ENCODE measurements at regions not wholly inside any gene's neighbourhood (a gene's known extent, or its start where the extent isn't known, plus 50 kb on each side); places are given as distances from the start of the nearest gene placed in this dataset.

DNA sequence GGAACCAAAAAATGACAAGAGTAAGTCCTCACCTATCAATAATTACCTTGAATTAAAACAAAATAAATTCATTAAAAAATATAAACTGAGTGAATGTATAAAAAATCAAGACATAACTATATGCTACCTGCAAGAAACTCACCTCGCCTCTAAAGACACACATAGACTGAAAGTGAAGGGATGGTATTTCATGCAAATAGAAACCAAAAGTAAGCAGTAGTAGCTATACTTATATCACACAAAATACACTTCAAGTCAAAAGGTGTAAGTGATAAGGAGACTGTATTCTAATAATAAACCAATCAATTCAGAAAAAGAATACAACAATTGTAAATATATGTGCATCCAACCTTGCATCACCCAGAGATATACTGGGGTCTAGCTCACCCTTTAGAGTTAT, 332.6 kb downstream of the SH2D4B start:
- no peak overlapping the region for H3K9ac ChIP-seq (ENCODE audit: control insufficient read depth, insufficient read depth, low read length)
- peak; percentile 96 for ATAC-seq
- H3K27me3 ChIP-seq (replicated peaks in 1 of 2; ENCODE audit: control insufficient read depth in 2 of 2, insufficient read depth in 2 of 2, low read length in 1 of 2): no peaks in the 10 kb centered on the region
- H3K9me3 ChIP-seq (replicated peaks; ENCODE audit: control insufficient read depth, insufficient read depth, low read length): no peaks in the 10 kb centered on the region; the same call in 2 of the 3 replicates
- no peak for TF ChIP-seq SMAD1 (IDR thresholded peaks at IDR 0.05; ENCODE audit: low read depth, partially characterized antibody)
- TF ChIP-seq, protein P1, sequence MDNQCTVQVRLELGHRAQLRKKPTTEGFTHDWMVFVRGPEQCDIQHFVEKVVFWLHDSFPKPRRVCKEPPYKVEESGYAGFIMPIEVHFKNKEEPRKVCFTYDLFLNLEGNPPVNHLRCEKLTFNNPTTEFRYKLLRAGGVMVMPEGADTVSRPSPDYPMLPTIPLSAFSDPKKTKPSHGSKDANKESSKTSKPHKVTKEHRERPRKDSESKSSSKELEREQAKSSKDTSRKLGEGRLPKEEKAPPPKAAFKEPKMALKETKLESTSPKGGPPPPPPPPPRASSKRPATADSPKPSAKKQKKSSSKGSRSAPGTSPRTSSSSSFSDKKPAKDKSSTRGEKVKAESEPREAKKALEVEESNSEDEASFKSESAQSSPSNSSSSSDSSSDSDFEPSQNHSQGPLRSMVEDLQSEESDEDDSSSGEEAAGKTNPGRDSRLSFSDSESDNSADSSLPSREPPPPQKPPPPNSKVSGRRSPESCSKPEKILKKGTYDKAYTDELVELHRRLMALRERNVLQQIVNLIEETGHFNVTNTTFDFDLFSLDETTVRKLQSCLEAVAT (IDR thresholded peaks at IDR 0.05): 0 out of 2 replicates have a peak, but pooled peaks have one; percentile 17
- ChIA-PET CTCF (interaction anchor here (0.6 to 1.8 kb wide), 6 partner anchors 14 to 426 kb away, joined by 3 to 8 read pairs (median 4); no protein-coding TSS in a partner anchor), SMC1A (ENCODE audit: uncharacterized antibody, unreplicated experiment) (interaction anchor here (1.2 to 4.3 kb wide), 5 partner anchors 10 to 73 kb away, joined by 4 to 23 read pairs (median 7); no protein-coding TSS in a partner anchor), POLR2A (no interaction called here), RAD21 (ENCODE audit: unreplicated experiment) (interaction anchor here (1.1 to 2.2 kb wide), 3 partner anchors 15 to 54 kb away, joined by 3 to 9 read pairs (median 5); no protein-coding TSS in a partner anchor)
- FAIRE-seq: peak; percentile 83
- H3K4me3 ChIP-seq: peak overlapping the region; percentile 28; the same call in 1 of the 2 replicates
- no peaks in the 10 kb centered on the region for H4K20me1 ChIP-seq (ENCODE audit: control insufficient read depth, insufficient read depth)
- no TSS peak for BruUV-seq (replicated peaks)
- intact Hi-C loops (cut with micrococcal nuclease; ENCODE audit: unreplicated experiment) (no loop called here), in situ Hi-C loops (cut with MboI) (no loop called here)
- peak; percentile 13 for DNase-seq (ENCODE audit: low read depth, low spot score)
- H3K4me1 ChIP-seq (ENCODE audit: control insufficient read depth, insufficient read depth, low read length): peaks cover 6% of the 10 kb centered on the region
- H3K27ac ChIP-seq (ENCODE audit: control insufficient read depth, insufficient read depth): peak overlapping the region; percentile 6; the same call in 1 of the 2 replicates
- H2AFZ ChIP-seq (ENCODE audit: control insufficient read depth, low read depth, low read length): no peak overlapping the region
- 37% methylated on average over 1 of the region's 1 CpG for WGBS (ENCODE audit: insufficient coverage, insufficient replicate concordance, low lambda C conversion rate, missing lambda C conversion rate)
- no peaks in the 10 kb centered on the region for H3K79me2 ChIP-seq (ENCODE audit: control insufficient read depth, insufficient read depth, low read length)
- peak overlapping the region; percentile 33; the same call in 1 of the 2 replicates for H3K4me2 ChIP-seq (ENCODE audit: control insufficient read depth, insufficient read depth)
- H3K36me3 ChIP-seq (ENCODE audit: control insufficient read depth in 2 of 2, insufficient read depth in 2 of 2, low read length in 1 of 2): no peaks in the 10 kb centered on the region

DNA sequence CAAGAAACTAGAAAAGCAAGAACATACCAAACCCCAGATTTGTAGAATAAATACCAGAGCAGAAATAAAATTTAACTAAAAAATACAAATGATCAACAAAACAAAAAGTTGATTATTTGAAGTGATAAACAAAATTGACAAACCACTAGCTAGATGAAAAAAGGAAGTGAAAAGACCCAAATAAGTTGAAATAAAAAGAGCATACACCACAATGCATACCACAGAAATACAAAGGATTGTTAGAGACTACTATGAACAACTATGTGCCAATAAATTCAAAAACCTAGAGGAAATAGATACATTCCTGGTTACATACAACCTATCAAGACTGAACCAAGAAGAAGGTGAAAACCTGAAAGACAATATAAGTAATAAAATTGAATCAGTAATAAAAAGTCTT, 333.4 kb downstream of the SH2D4B start:
- intact Hi-C loops (cut with micrococcal nuclease; ENCODE audit: unreplicated experiment): no loop called here
- Histone ChIP-seq H2AFZ (ENCODE audit: control insufficient read depth, low read depth, low read length) (no peak overlapping the region), H4K20me1 (ENCODE audit: control insufficient read depth, insufficient read depth) (no peaks in the 10 kb centered on the region), H3K79me2 (ENCODE audit: control insufficient read depth, insufficient read depth, low read length) (no peaks in the 10 kb centered on the region), H3K4me2 (ENCODE audit: control insufficient read depth, insufficient read depth) (no peak overlapping the region), H3K4me1 (ENCODE audit: control insufficient read depth, insufficient read depth, low read length) (peaks cover 6% of the 10 kb centered on the region), H3K4me3 (no peak overlapping the region), H3K9ac (ENCODE audit: control insufficient read depth, insufficient read depth, low read length) (no peak overlapping the region), H3K36me3 (ENCODE audit: control insufficient read depth in 2 of 2, insufficient read depth in 2 of 2, low read length in 1 of 2) (no peaks in the 10 kb centered on the region), H3K27ac (ENCODE audit: control insufficient read depth, insufficient read depth) (no peak overlapping the region), H3K27me3 (replicated peaks in 1 of 2; ENCODE audit: control insufficient read depth in 2 of 2, insufficient read depth in 2 of 2, low read length in 1 of 2) (no peaks in the 10 kb centered on the region), H3K9me3 (replicated peaks; ENCODE audit: control insufficient read depth, insufficient read depth, low read length) (no peaks in the 10 kb centered on the region; the same call in 2 of the 3 replicates)
- in situ Hi-C loops (cut with MboI): no loop called here
- peak; percentile 92 for ATAC-seq
- ChIA-PET POLR2A (no interaction called here), SMC1A (ENCODE audit: uncharacterized antibody, unreplicated experiment) (interaction anchor here (1.2 to 4.3 kb wide), 4 partner anchors 11 to 52 kb away, joined by 6 to 23 read pairs (median 10); no protein-coding TSS in a partner anchor), CTCF (interaction anchor here (0.6 to 1.8 kb wide), 5 partner anchors 16 to 426 kb away, joined by 3 to 8 read pairs (median 3); no protein-coding TSS in a partner anchor), RAD21 (ENCODE audit: unreplicated experiment) (interaction anchor here (1.1 to 2.2 kb wide), 3 partner anchors 16 to 53 kb away, joined by 3 to 9 read pairs (median 5); no protein-coding TSS in a partner anchor)
- BruUV-seq (replicated peaks): no TSS peak
- FAIRE-seq: peak; percentile 7
- DNase-seq (ENCODE audit: low read depth, low spot score): peak; percentile 15
- peak; percentile 83; the same call in 1 of the 2 replicates for TF ChIP-seq SPI1 (IDR thresholded peaks at IDR 0.05; ENCODE audit: borderline replicate concordance, insufficient read depth, low read depth, low read length)
- TF ChIP-seq RUNX3 (IDR thresholded peaks at IDR 0.05; ENCODE audit: low read length): peak; percentile 70
- TF ChIP-seq NR2C2 (IDR thresholded peaks at IDR 0.05; ENCODE audit: borderline replicate concordance, control insufficient read depth, insufficient read length, low read depth): no peak
- TF ChIP-seq BCL11A (IDR thresholded peaks at IDR 0.05; ENCODE audit: low read depth, low read length): 0 out of 2 replicates have a peak, but pooled peaks have one; percentile 6
- 0 out of 4 replicates have a peak, but pooled peaks of 1 of the 2 experiments have one; percentile 52 for TF ChIP-seq EP300 (IDR thresholded peaks at IDR 0.05; ENCODE audit: borderline replicate concordance in 1 of 2, control insufficient read depth in 1 of 2, low read depth in 2 of 2, low read length in 2 of 2)
- 0 out of 2 replicates have a peak, but pooled peaks have one; percentile 41 for TF ChIP-seq NBN (IDR thresholded peaks at IDR 0.05)
- 0 out of 2 replicates have a peak, but pooled peaks have one; percentile 30 for TF ChIP-seq RELB (IDR thresholded peaks at IDR 0.05; ENCODE audit: low read depth)
- TF ChIP-seq ATF7 (IDR thresholded peaks at IDR 0.05; ENCODE audit: low read depth): 0 out of 2 replicates have a peak, but pooled peaks have one; percentile 34
- TF ChIP-seq MTA2 (IDR thresholded peaks at IDR 0.05; ENCODE audit: low read depth): peak; percentile 84
